ENCODE measurements at regions not wholly inside any gene's neighbourhood (a gene's known extent, or its start where the extent isn't known, plus 50 kb on each side); places are given as distances from the start of the nearest gene placed in this dataset.

- DNase-seq: no peak
These were observed 67.3 kb upstream of the SALL3 start for GRCh38 chr18:78912336-78912735.

- no peak for DNase-seq
These were observed 66.8 kb upstream of the SALL3 start for GRCh38 chr18:78912844-78913243.

DNA sequence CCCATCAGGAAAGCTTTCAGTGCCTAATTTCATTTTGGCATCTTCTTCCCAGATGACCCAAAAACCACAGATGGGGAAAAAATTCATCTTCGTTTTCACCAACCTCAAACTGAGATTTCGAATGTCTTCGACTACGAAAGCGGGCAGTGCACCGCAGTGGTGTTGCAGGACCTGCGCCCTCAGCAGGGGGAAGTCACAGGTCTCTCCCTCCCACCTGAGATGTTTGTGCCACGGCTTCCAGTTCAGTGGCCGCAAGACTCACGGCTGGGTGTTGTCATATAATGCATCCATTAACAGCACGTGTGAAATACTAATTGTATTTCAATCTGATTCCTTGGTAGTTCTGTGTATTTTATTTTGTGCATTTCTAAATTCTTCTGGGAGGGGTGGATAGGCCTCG, 66.2 kb upstream of the SALL3 start:
- DNase-seq: no peak

DNA sequence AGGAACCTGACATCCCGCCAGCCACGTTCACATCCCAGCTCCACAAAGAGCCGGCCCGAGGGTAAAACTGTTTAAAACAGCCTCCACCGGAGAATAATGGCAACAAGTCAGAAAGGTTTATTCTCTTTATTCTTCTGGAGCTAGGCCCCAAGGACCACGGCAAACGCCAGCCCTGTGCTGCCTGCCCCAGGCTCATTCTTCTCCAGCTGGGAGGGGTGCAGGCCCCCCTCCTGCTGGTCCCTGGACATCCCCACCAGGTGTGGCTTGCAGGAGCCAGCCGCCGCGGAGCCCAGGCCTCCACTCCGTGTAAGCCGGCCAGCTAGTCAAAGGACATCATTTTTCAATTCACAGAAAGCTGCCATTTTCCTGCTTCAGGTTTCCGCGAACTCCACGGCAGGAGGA, 65.8 kb upstream of the SALL3 start:
- DNase-seq: no peak

- no peak for DNase-seq
These were observed 65.2 kb upstream of the SALL3 start for GRCh38 chr18:78914249-78914935.

DNA sequence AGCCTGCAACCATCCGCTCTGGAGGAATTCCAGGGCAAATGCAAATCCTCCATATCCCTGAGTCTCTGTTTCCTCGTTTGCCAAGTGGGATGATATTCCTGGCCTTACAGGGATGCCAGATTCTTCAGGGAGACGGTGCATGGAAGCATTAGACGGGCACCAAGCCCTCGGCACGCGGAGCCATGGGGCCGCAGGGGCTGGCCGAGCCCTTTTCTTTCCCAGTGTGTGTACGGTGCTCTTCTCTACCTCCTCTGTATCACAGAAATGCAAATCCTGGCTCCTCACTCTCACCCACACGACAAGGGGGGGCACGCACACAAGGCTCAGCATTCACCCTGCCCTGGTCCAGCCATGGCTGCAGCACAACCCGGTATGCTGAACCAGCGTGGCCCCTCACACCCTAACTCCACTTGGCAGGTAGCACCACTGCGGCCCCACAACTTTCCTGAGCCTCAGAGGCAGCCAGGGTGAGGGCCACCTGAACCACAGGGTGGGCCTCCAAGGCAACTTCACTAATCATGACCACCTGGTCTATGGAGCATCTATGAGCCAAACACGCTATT, 64.1 kb upstream of the SALL3 start:
- DNase-seq: no peak

DNA sequence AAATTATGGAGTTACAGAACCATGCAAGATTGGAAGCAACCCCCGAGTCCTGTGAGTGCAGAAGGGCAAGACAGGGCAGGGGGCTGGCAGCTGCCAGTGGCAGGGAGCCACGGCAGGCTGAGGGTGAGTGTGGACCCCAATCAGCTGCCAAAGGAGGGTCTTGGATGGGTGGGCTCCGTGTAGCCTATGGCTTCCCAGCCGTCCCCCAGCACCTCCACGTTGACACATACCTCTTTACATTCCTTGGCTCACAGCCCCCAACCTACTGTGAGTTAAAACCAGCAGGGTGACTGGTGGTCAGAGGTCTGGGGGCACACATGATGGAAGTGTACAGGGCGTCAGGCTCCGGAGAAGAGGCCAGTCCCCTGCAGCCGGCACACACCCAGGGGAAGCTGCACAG, 60.9 kb upstream of the SALL3 start:
- DNase-seq: no peak

DNA sequence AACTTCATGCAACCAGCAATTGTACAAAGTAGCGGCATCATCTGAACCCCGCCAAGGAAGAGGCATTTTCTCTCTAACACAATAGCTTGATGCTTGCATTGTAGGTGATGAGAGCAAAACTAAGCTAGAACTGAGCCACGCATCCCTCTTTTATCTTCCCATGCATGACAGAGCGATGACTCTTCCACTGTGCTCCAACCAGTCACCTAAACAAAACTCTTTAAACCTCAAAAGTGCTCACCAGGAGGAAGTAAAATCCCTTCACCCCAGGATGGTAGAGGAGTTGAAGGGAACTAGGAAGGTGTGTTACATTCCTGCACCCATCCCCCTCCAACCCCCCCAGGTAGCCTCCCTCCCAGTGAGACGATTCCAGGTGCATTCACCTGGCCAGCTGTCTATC, 59.7 kb upstream of the SALL3 start:
- DNase-seq: no peak

- DNase-seq: no peak
These were observed 59.0 kb upstream of the SALL3 start for GRCh38 chr18:78920456-78921138.

DNA sequence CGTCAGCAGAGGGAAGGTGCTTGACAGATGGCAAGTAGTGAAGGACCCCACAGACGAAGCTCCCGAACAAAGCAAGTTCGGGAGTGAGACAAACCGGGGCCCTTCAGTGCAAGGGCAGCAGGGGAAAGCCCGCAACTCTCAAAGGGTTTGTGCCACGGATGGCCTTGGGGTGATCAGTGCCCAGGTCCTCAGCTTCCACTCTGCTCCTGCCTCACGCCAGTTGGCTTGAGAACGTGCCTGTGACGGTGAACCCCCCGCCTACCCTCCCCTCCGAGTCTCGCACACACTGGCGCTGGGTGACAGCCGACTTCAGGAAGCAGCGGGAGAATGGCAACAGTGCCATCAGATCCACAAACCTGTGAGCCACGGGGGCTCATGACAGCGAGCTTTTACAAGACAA, 56.8 kb upstream of the SALL3 start:
- DNase-seq: no peak

DNA sequence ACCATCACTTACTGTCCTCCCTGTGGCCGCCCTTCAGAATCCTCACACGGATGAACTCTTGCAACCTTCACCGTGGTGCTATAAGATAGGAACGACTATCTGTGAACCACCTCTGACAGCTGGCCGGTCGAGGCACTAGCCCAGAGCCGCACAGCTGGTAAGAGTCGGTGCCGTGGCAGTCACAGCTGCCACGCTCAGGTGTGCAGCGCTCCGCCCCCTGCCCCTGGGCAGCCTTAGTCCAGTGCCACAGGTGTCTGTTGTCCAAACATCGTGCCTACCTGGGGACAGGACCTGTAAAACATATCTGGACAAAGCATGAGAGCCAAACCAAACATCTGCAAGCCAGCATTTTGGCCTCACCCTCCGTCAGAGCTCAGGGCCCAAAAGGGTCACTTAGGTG, 55.3 kb upstream of the SALL3 start:
- DNase-seq: no peak

GRCh38 chr18:78924786-78925540, 54.7 kb upstream of the SALL3 start:
- DNase-seq: no peak

DNA sequence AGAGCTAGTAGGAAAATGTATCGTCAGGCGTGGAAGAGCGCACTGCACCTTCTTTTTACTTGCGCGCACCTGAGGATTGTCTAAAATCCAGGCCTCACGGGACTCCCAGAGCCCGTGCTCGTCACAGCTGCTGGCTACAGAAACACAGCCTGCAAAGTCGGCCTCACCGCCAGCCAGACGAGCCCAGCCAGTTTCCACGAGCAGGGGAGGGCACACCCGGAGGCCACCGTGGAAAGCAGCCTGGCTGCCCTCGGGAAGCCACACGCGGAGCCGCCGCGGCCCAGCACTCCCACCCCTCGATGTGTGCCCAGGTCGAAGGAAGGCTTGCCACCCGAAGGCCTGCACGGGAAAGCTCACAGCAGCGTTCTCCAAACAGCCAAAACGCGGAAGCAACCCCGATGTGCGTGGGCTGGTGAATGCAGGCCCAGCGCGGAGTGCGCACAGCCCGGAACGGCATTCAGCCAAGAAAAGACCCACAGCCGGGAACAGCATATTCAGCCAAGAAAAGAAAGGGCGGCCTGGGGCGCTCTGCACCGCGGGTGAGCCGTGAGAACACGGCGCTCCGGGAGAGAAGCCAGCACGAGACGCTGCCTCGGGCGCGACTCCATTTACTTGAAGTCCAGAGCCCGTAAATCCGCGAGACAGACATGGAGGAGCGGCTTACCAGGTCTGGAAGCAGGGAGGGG, 53.9 kb upstream of the SALL3 start:
- DNase-seq: no peak

- no peak for DNase-seq
These were observed 53.4 kb upstream of the SALL3 start for GRCh38 chr18:78926243-78926615.

DNA sequence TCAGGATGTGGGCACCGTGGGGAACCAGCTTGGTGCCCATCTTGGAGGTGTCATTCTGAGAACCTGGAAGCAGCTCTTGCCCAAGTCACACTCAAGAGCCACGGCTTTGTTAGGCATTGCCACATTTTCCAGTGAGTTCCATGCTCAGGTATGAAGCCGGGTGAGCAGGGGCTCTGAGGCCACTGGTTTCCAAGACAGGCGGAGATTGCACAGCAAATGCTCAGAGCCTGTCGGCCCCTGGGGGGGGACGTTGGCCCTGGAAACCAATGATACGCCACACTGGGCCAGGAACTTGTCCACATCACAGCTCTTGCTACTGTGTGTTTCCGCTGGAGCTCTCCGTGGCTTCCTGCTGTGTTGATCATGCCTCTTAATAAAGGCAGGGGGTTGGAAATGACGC, 52.5 kb upstream of the SALL3 start:
- DNase-seq: no peak

- no peak for DNase-seq
These were observed 52.0 kb upstream of the SALL3 start for GRCh38 chr18:78927616-78928015.

- DNase-seq: no peak
These were observed 51.5 kb upstream of the SALL3 start for GRCh38 chr18:78928076-78928475.

GRCh38 chr18:78929516-78929915, 50.1 kb upstream of the SALL3 start:
- no peak for DNase-seq

All from NCI-H2171 treated with DMSO at 0.1 percent for 48 hours (cell line).